Heart left ventricle (tissue), 13 donors: ENCODE measurements at regions not wholly inside any gene's neighbourhood (a gene's known extent, or its start where the extent isn't known, plus 50 kb on each side); places are given as distances from the start of the nearest gene placed in this dataset.

Source experiments
- CTCF ChIP-seq, 12 donors: fragments of 200-600 bp; sonication (generic) in 4 of 12; IDR thresholded peaks; one replicate each; pipeline versions ENCODE4 v1.5.0 to v1.8.0; 2018 to 2022; ENCODE audit warnings: antibody characterized with exemption in 12 of 12, mild to moderate bottlenecking in 5 of 12
- POLR2A ChIP-seq, 2 donors: fragments of 450-650 bp; IDR thresholded peaks; one replicate each; pipeline ENCODE4 v1.6.1; 2017; ENCODE audit warnings: antibody characterized with exemption in 2 of 2, mild to moderate bottlenecking in 2 of 2, moderate library complexity in 2 of 2
- donor health status: ischemic (EF 13 %, LVEDD 7.1; RV severe dilation, severe dysfunction).
- donor health status: DM: no; HTN: yes; CAD: no.
- donor health status: DM: no; HTN: no; CAD: no.
- donor health status: ischemic (EF 25% LVEDD 6.9; RV normal size, moderate dysfunction).
- donor health status: ischemic (EF 25% LVEDD 5.7; RV mildly dilated, moderate dysfunction).
- donor health status: ischemic (EF 35%, LVEDD 5.7; RV mildly dilated, moderate dysfunction).
- donor health status: nonischemic (EF 11% LVEDD 7.7; RV severe dilation, severe dysfunction).
- donor health status: DM: yes; HTN: yes; CAD: no.
- donor health status: PGD.
- donor health status: ischemic (EF 29% LVEDD 5.4; RV normal size, mild dysfunction).
- donor health status: nonischemic (EF 23%, LVEDD 6.1; RV moderate dilation, normal function).

GRCh38 chr6:9086331-9086730, 651.0 kb upstream of the SLC35B3 start:
- no peak for TF ChIP-seq CTCF (IDR thresholded peaks at IDR 0.05)
- no peak for TF ChIP-seq POLR2A (IDR thresholded peaks at IDR 0.05)
